ENCODE measurements at regions not wholly inside any gene's neighbourhood (a gene's known extent, or its start where the extent isn't known, plus 50 kb on each side); places are given as distances from the start of the nearest gene placed in this dataset.

GRCh38 chr20:11551479-11551878, 366.2 kb upstream of the BTBD3 start:
- no peak for TF ChIP-seq EP300 (IDR thresholded peaks at IDR 0.05)
- no peak for TF ChIP-seq POLR2A (IDR thresholded peaks at IDR 0.05)

Measured in sigmoid colon (tissue), 4 donors.